Astrocyte (in vitro differentiated cells and primary cell): ENCODE measurements at regions not wholly inside any gene's neighbourhood (a gene's known extent, or its start where the extent isn't known, plus 50 kb on each side); places are given as distances from the start of the nearest gene placed in this dataset.

Experiments
- CTCF ChIP-seq: IDR thresholded peaks from 2 replicates; pipeline ENCODE4 v1.5.1; 2011; ENCODE audit warnings: low read depth, mild to moderate bottlenecking, inconsistent platforms, low read length, moderate library complexity; ENCODE audit not compliant: insufficient read depth
- EZH2 ChIP-seq: IDR thresholded peaks from 2 replicates; pipeline ENCODE4 v1.6.1; 2012; ENCODE audit warnings: mild to moderate bottlenecking, low read length, inconsistent platforms; ENCODE audit not compliant: insufficient read depth

- TF ChIP-seq CTCF, result no peak
- TF ChIP-seq EZH2, result no peak
Measured at GRCh38 chr14:29056041-29056566, 289.5 kb downstream of the FOXG1 start.
